ENCODE measurements at regions not wholly inside any gene's neighbourhood (a gene's known extent, or its start where the extent isn't known, plus 50 kb on each side); places are given as distances from the start of the nearest gene placed in this dataset.

DNA sequence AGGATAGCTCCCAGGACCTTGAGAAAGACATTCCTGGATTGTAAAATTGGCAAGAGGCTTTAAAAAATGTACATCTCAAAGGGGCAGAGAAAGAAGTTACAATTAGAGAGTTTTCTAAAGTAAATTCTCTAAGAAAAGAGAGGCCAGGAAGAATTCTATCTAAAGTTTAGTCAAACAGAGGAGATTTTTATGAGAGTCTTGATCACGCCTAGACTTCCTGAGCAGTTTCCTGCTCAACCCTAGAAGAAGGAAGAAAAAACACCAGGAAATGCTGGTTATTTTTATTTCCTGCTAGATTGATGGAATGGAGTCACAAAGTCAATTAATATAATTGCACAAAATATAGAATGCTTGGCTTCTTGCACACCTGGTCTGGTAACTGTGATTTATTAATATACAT, 269.1 kb downstream of the PCDH20 start:
- no peaks in the 10 kb centered on the region for H3K36me3 ChIP-seq (replicated peaks in 1 of 2; ENCODE audit: control insufficient read depth in 1 of 2, insufficient read depth in 2 of 2, low read length in 1 of 2)
- H3F3A ChIP-seq (replicated peaks; ENCODE audit: insufficient read depth) = no peaks in the 10 kb centered on the region
- peaks cover 5% of the 10 kb centered on the region; the same call in 1 of the 2 replicates for H3K9me3 ChIP-seq
- WGBS (ENCODE audit: low lambda C conversion rate) = 27% methylated on average over 1 of the region's 1 CpG
- no peaks in the 10 kb centered on the region; a peak in 1 of 4 replicates for H3K4me1 ChIP-seq (ENCODE audit: control insufficient read depth in 1 of 2, insufficient read depth in 2 of 2, low read depth in 1 of 2, low read length in 1 of 2)
- DNase-seq = no peak
- H2AFZ ChIP-seq (ENCODE audit: low read depth) = no peak overlapping the region
- H3K27me3 ChIP-seq (ENCODE audit: insufficient read depth) = no peaks in the 10 kb centered on the region
- no peak for TF ChIP-seq YY1 (IDR thresholded peaks at IDR 0.05; ENCODE audit: low read depth)
- no peak for TF ChIP-seq TCF12 (IDR thresholded peaks at IDR 0.05)
- no peak for TF ChIP-seq RFX5 (IDR thresholded peaks at IDR 0.05; ENCODE audit: low read length)
- no peak for TF ChIP-seq RAD21 (IDR thresholded peaks at IDR 0.05; ENCODE audit: low read length)
- no peak for TF ChIP-seq TEAD4 (IDR thresholded peaks at IDR 0.05; ENCODE audit: borderline replicate concordance, insufficient read depth)
- TF ChIP-seq JUND (IDR thresholded peaks at IDR 0.05) = no peak
- TF ChIP-seq EZH2phosphoT487 (IDR thresholded peaks at IDR 0.05; ENCODE audit: borderline replicate concordance, low read depth) = no peak
- TF ChIP-seq POLR2AphosphoS5 (IDR thresholded peaks at IDR 0.05; ENCODE audit: low read depth, low read length) = no peak
- TF ChIP-seq FOXM1 (IDR thresholded peaks at IDR 0.05; ENCODE audit: low read depth) = no peak
- no peak for TF ChIP-seq CTCF (IDR thresholded peaks at IDR 0.05)
- TF ChIP-seq MXI1 (IDR thresholded peaks at IDR 0.05; ENCODE audit: low read depth, low read length) = no peak
- TF ChIP-seq IRF3 (IDR thresholded peaks at IDR 0.05; ENCODE audit: low read depth, low read length) = no peak
- TF ChIP-seq, protein P1, sequence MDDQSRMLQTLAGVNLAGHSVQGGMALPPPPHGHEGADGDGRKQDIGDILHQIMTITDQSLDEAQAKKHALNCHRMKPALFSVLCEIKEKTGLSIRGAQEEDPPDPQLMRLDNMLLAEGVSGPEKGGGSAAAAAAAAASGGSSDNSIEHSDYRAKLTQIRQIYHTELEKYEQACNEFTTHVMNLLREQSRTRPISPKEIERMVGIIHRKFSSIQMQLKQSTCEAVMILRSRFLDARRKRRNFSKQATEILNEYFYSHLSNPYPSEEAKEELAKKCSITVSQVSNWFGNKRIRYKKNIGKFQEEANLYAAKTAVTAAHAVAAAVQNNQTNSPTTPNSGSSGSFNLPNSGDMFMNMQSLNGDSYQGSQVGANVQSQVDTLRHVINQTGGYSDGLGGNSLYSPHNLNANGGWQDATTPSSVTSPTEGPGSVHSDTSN (IDR thresholded peaks at IDR 0.05) = no peak
- no peak for TF ChIP-seq CHD2 (IDR thresholded peaks at IDR 0.05; ENCODE audit: low read length, partially characterized antibody)
- no peak for TF ChIP-seq TAF1 (IDR thresholded peaks at IDR 0.05; ENCODE audit: borderline replicate concordance, low read depth, low read length)
- TF ChIP-seq FOSL2 (IDR thresholded peaks at IDR 0.05; ENCODE audit: borderline replicate concordance, low read depth) = no peak
- no peak for TF ChIP-seq NRF1 (IDR thresholded peaks at IDR 0.05; ENCODE audit: low read depth, low read length)
- H3K27ac ChIP-seq (ENCODE audit: low read depth in 2 of 2, low read length in 1 of 2) = no peak overlapping the region
- no peaks in the 10 kb centered on the region for H4K20me1 ChIP-seq (ENCODE audit: insufficient read depth)
- H3K4me2 ChIP-seq = no peak overlapping the region
- ChIA-PET CTCF (interaction anchor here (1.6 kb wide), 1 partner anchor 10 kb away, joined by 5 read pairs; no protein-coding TSS in a partner anchor), POLR2A (no interaction called here)
- H3K9ac ChIP-seq = no peak overlapping the region
- H3K4me3 ChIP-seq (ENCODE audit: low read depth in 2 of 2, low read length in 1 of 2) = no peak overlapping the region
- no peaks in the 10 kb centered on the region for H3K79me2 ChIP-seq (ENCODE audit: insufficient read depth)
- no peaks in the 10 kb centered on the region for H3K9me2 ChIP-seq

Data from SK-N-SH (cell line).